Spleen (tissue), 7 donors: ENCODE measurements at regions not wholly inside any gene's neighbourhood (a gene's known extent, or its start where the extent isn't known, plus 50 kb on each side); places are given as distances from the start of the nearest gene placed in this dataset.

ENCODE experiments used
- POLR2A ChIP-seq, 3 donors: fragments of 450-650 bp; IDR thresholded peaks; one replicate each; pipeline ENCODE4 v1.5.1; 2017; ENCODE audit warnings: antibody characterized with exemption in 3 of 3, mild to moderate bottlenecking in 1 of 3
- POLR2AphosphoS5 ChIP-seq, 3 donors: sonication (generic); formaldehyde crosslinking; IDR thresholded peaks; one replicate each; pipeline ENCODE4 v1.5.1; 2017; ENCODE audit warnings: antibody characterized with exemption in 3 of 3
- TF ChIP-seq, protein P1 (sequence below), 11 experiments: fragments of 200-600 bp in 7 of 11; fragments of 450-650 bp in 4 of 11; sonication (generic) in 4 of 11; IDR thresholded peaks in 8 of 11; conservative IDR thresholded peaks in 3 of 11; 1 replicate in 7 of 11; 2 replicates in 4 of 11; pipeline versions ENCODE4 v1.4.0 to v1.8.0; 2016 to 2021; ENCODE audit warnings: antibody characterized with exemption in 11 of 11, inconsistent platforms in 4 of 11, mild to moderate bottlenecking in 1 of 11
- donor health status: DM: no; HTN: no; CAD: no; lungs with moderate emphysema.
- donor health status: DM: no; HTN: no; CAD: no.
- donor health status: DM: no; HTN: no; CAD: no.

DNA sequence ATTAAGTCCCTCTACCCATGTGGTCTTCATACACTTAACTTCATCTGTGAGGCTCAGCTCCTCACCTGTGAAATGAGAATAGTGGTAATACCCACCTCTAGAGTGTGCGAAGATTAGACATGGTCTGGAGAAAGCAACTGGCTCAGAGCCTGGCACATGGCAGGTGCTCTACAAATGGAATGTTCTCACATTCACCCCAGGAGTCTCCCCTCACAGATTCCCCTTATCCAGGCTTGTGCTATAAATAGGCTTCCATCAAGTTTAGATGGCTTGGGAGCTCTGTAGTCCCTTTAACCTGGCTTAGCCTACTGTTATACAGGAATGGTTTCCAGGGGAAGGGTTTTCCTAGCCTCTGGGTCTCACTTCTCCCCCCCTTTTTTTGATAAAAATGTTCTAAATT is 455.9 kb downstream of the RNF144A start:
- TF ChIP-seq, protein P1, sequence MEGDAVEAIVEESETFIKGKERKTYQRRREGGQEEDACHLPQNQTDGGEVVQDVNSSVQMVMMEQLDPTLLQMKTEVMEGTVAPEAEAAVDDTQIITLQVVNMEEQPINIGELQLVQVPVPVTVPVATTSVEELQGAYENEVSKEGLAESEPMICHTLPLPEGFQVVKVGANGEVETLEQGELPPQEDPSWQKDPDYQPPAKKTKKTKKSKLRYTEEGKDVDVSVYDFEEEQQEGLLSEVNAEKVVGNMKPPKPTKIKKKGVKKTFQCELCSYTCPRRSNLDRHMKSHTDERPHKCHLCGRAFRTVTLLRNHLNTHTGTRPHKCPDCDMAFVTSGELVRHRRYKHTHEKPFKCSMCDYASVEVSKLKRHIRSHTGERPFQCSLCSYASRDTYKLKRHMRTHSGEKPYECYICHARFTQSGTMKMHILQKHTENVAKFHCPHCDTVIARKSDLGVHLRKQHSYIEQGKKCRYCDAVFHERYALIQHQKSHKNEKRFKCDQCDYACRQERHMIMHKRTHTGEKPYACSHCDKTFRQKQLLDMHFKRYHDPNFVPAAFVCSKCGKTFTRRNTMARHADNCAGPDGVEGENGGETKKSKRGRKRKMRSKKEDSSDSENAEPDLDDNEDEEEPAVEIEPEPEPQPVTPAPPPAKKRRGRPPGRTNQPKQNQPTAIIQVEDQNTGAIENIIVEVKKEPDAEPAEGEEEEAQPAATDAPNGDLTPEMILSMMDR (IDR thresholded peaks at IDR 0.05 in 8 of 11, conservative IDR thresholded peaks at IDR 0.05 in 3 of 11): no peak
- TF ChIP-seq POLR2AphosphoS5 (IDR thresholded peaks at IDR 0.05): no peak
- no peak for TF ChIP-seq POLR2A (IDR thresholded peaks at IDR 0.05)
